ENCODE measurements at regions not wholly inside any gene's neighbourhood (a gene's known extent, or its start where the extent isn't known, plus 50 kb on each side); places are given as distances from the start of the nearest gene placed in this dataset.

DNA sequence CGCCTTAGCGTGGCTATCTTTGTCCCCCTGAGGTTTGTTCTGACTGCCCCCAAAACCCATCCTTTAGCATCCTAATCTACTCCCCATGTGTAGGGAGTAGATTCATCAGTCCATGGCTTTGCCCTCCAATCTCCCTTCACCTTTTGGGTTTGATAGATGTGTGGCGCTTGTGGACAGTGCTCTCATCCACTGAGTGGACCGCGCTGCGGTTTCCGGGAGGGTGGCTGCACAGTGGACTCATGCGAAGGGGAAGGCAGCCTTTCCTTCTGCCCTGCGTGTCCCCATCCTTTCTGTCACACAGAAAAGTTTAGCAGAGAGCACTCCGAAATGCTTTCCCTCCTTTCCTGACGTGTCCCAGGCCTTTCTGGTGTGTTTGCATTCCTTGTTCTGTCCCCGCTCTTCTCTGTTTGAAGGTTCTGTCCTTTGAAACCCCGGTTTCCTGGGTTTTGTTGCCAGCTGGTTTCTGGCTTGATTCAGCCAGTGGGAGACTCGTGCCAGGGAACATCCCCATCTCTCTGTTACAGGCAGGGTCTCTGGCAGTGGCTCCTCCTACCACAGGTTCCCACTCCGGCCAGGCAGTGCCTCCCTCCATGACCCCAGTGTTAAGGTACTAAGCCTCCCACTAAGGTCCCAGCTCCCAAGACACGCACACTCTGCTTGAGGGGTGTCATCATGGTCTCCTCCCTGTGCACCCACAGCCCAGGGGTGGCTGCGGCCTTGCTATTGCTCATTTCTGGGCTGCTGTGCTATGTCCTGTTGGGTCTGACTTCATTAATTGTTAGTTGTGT is 547.7 kb upstream of the DPP6 start:
- TF ChIP-seq, protein P1, sequence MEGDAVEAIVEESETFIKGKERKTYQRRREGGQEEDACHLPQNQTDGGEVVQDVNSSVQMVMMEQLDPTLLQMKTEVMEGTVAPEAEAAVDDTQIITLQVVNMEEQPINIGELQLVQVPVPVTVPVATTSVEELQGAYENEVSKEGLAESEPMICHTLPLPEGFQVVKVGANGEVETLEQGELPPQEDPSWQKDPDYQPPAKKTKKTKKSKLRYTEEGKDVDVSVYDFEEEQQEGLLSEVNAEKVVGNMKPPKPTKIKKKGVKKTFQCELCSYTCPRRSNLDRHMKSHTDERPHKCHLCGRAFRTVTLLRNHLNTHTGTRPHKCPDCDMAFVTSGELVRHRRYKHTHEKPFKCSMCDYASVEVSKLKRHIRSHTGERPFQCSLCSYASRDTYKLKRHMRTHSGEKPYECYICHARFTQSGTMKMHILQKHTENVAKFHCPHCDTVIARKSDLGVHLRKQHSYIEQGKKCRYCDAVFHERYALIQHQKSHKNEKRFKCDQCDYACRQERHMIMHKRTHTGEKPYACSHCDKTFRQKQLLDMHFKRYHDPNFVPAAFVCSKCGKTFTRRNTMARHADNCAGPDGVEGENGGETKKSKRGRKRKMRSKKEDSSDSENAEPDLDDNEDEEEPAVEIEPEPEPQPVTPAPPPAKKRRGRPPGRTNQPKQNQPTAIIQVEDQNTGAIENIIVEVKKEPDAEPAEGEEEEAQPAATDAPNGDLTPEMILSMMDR (IDR thresholded peaks at IDR 0.05): no peak
- TF ChIP-seq POLR2A (IDR thresholded peaks at IDR 0.05): no peak

All from thyroid gland (tissue), 4 donors.